Spleen (tissue), 7 donors: ENCODE measurements at regions not wholly inside any gene's neighbourhood (a gene's known extent, or its start where the extent isn't known, plus 50 kb on each side); places are given as distances from the start of the nearest gene placed in this dataset.

Source experiments
- CTCF ChIP-seq, 11 experiments: fragments of 200-600 bp in 7 of 11; fragments of 450-650 bp in 4 of 11; sonication (generic) in 4 of 11; IDR thresholded peaks in 8 of 11; conservative IDR thresholded peaks in 3 of 11; 1 replicate in 7 of 11; 2 replicates in 4 of 11; pipeline versions ENCODE4 v1.4.0 to v1.8.0; 2016 to 2021; ENCODE audit warnings: antibody characterized with exemption in 11 of 11, inconsistent platforms in 4 of 11, mild to moderate bottlenecking in 1 of 11
- POLR2A ChIP-seq, 3 donors: fragments of 450-650 bp; IDR thresholded peaks; one replicate each; pipeline ENCODE4 v1.5.1; 2017; ENCODE audit warnings: antibody characterized with exemption in 3 of 3, mild to moderate bottlenecking in 1 of 3
- donor health status: DM: no; HTN: no; CAD: no; lungs with moderate emphysema.
- donor health status: DM: no; HTN: no; CAD: no.
- donor health status: DM: no; HTN: no; CAD: no.

GRCh38 chr2:67544286-67544685 is 147.2 kb downstream of the ETAA1 start:
- TF ChIP-seq CTCF (IDR thresholded peaks at IDR 0.05 in 8 of 11, conservative IDR thresholded peaks at IDR 0.05 in 3 of 11) (no peak), POLR2A (IDR thresholded peaks at IDR 0.05) (no peak)
